ENCODE measurements at regions not wholly inside any gene's neighbourhood (a gene's known extent, or its start where the extent isn't known, plus 50 kb on each side); places are given as distances from the start of the nearest gene placed in this dataset.
"Not testable (repeated sequence)": the region's sequence is repeated elsewhere in the genome, so short reads cannot be mapped to it uniquely, and the experiment has no call there.

GRCh38 chr20:19867074-19867473 is 109.0 kb downstream of the RIN2 start:
- DNase-seq (ENCODE audit: extremely low spot score, insufficient read length, low read depth): no peak
- no peak for FAIRE-seq

GRCh38 chr20:19867940-19868371 is 109.9 kb downstream of the RIN2 start:
- FAIRE-seq (no peak), DNase-seq (ENCODE audit: extremely low spot score, insufficient read length, low read depth) (no peak)

- no peak for DNase-seq (ENCODE audit: extremely low spot score, insufficient read length, low read depth)
- no peak for FAIRE-seq
Observed at GRCh38 chr20:19868441-19868840, 110.4 kb downstream of the RIN2 start.

GRCh38 chr20:19872001-19872400 is 113.9 kb downstream of the RIN2 start:
- FAIRE-seq: no peak

GRCh38 chr20:19874040-19874727 is 116.1 kb downstream of the RIN2 start:
- FAIRE-seq (no peak), DNase-seq (ENCODE audit: extremely low spot score, insufficient read length, low read depth) (no peak)

More at GRCh38 chr20:19872001-19872400, 113.9 kb downstream of the RIN2 start:
- no peak for DNase-seq (ENCODE audit: extremely low spot score, insufficient read length, low read depth)

- FAIRE-seq (no peak), DNase-seq (ENCODE audit: extremely low spot score, insufficient read length, low read depth) (no peak)
Observed at GRCh38 chr20:19875376-19876221, 117.5 kb downstream of the RIN2 start.

GRCh38 chr20:19876828-19877460 is 118.9 kb downstream of the RIN2 start:
- DNase-seq (ENCODE audit: extremely low spot score, insufficient read length, low read depth): no peak
- no peak for FAIRE-seq

GRCh38 chr20:19879874-19880255 is 121.8 kb downstream of the RIN2 start:
- DNase-seq (ENCODE audit: extremely low spot score, insufficient read length, low read depth); FAIRE-seq: not testable (repeated sequence)

- DNase-seq (ENCODE audit: extremely low spot score, insufficient read length, low read depth): no peak
- FAIRE-seq: no peak
Observed at GRCh38 chr20:19880256-19881079, 122.4 kb downstream of the RIN2 start.

- DNase-seq (ENCODE audit: extremely low spot score, insufficient read length, low read depth): no peak
- no peak for FAIRE-seq
Observed at GRCh38 chr20:19881080-19881840, 123.2 kb downstream of the RIN2 start.

GRCh38 chr20:19881990-19882389 is 123.9 kb downstream of the RIN2 start:
- FAIRE-seq: no peak
- DNase-seq (ENCODE audit: extremely low spot score, insufficient read length, low read depth): no peak

GRCh38 chr20:19882446-19882845 is 124.4 kb downstream of the RIN2 start:
- FAIRE-seq (no peak), DNase-seq (ENCODE audit: extremely low spot score, insufficient read length, low read depth) (no peak)

- FAIRE-seq (no peak), DNase-seq (ENCODE audit: extremely low spot score, insufficient read length, low read depth) (no peak)
Observed at GRCh38 chr20:19883501-19883900, 125.4 kb downstream of the RIN2 start.

- no peak for DNase-seq (ENCODE audit: extremely low spot score, insufficient read length, low read depth)
- FAIRE-seq: no peak
Observed at GRCh38 chr20:19885594-19885938, 127.5 kb downstream of the RIN2 start.

- DNase-seq (ENCODE audit: extremely low spot score, insufficient read length, low read depth) (no peak), FAIRE-seq (no peak)
Observed at GRCh38 chr20:19885939-19886660, 128.0 kb downstream of the RIN2 start.

- DNase-seq (ENCODE audit: extremely low spot score, insufficient read length, low read depth) (no peak), FAIRE-seq (no peak)
Observed at GRCh38 chr20:19886661-19887288, 128.7 kb downstream of the RIN2 start.

GRCh38 chr20:19887556-19888268 is 129.4 kb upstream of the NAA20 start:
- no peak for FAIRE-seq
- DNase-seq (ENCODE audit: extremely low spot score, insufficient read length, low read depth): no peak

- FAIRE-seq (no peak), DNase-seq (ENCODE audit: extremely low spot score, insufficient read length, low read depth) (no peak)
Observed at GRCh38 chr20:19888269-19888671, 128.9 kb upstream of the NAA20 start.
